Forelimb muscle (tissue), 1 donor: ENCODE measurements at regions not wholly inside any gene's neighbourhood (a gene's known extent, or its start where the extent isn't known, plus 50 kb on each side); places are given as distances from the start of the nearest gene placed in this dataset.

Source experiments
- DNase-seq: peaks from one replicate; pipeline ENCODE4 v3.0.0-alpha.2; 2013; ENCODE audit warnings: low read depth

- DNase-seq: no peak
These were observed 439.2 kb downstream of the SETBP1 start for GRCh38 chr18:45119876-45120275.

- no peak for DNase-seq
These were observed 440.5 kb downstream of the SETBP1 start for GRCh38 chr18:45121146-45121545.

- no peak for DNase-seq
These were observed 441.8 kb downstream of the SETBP1 start for GRCh38 chr18:45122506-45122905.

- no peak for DNase-seq
These were observed 446.7 kb downstream of the SETBP1 start for GRCh38 chr18:45127405-45127804.

- no peak for DNase-seq
These were observed 452.6 kb downstream of the SETBP1 start for GRCh38 chr18:45133276-45133675.

- no peak for DNase-seq
These were observed 455.8 kb downstream of the SETBP1 start for GRCh38 chr18:45136381-45137086.

- no peak for DNase-seq
These were observed 456.4 kb downstream of the SETBP1 start for GRCh38 chr18:45137087-45137419.

GRCh38 chr18:45139478-45139877 lies 458.8 kb downstream of the SETBP1 start:
- DNase-seq: no peak

- no peak for DNase-seq
These were observed 462.2 kb downstream of the SETBP1 start for GRCh38 chr18:45142868-45143267.

GRCh38 chr18:45149712-45150111 lies 465.6 kb upstream of the SLC14A2 start:
- DNase-seq: no peak

GRCh38 chr18:45151645-45152044 lies 463.6 kb upstream of the SLC14A2 start:
- DNase-seq: no peak

- DNase-seq: no peak
These were observed 459.8 kb upstream of the SLC14A2 start for GRCh38 chr18:45155526-45155925.

- DNase-seq: no peak
These were observed 458.3 kb upstream of the SLC14A2 start for GRCh38 chr18:45156946-45157345.

GRCh38 chr18:45157576-45157975 lies 457.7 kb upstream of the SLC14A2 start:
- DNase-seq: no peak

- no peak for DNase-seq
These were observed 453.4 kb upstream of the SLC14A2 start for GRCh38 chr18:45161850-45162249.

- no peak for DNase-seq
These were observed 451.4 kb upstream of the SLC14A2 start for GRCh38 chr18:45163871-45164270.

GRCh38 chr18:45164551-45164950 lies 450.7 kb upstream of the SLC14A2 start:
- DNase-seq: no peak

GRCh38 chr18:45165176-45165713 lies 450.0 kb upstream of the SLC14A2 start:
- DNase-seq: no peak

- DNase-seq: no peak
These were observed 449.4 kb upstream of the SLC14A2 start for GRCh38 chr18:45165871-45166270.

GRCh38 chr18:45166341-45166835 lies 448.9 kb upstream of the SLC14A2 start:
- no peak for DNase-seq

- DNase-seq: no peak
These were observed 448.3 kb upstream of the SLC14A2 start for GRCh38 chr18:45166836-45167551.

- no peak for DNase-seq
These were observed 447.5 kb upstream of the SLC14A2 start for GRCh38 chr18:45167631-45168280.
